HG02852 (cell line): ENCODE measurements at regions not wholly inside any gene's neighbourhood (a gene's known extent, or its start where the extent isn't known, plus 50 kb on each side); places are given as distances from the start of the nearest gene placed in this dataset.

Experiments
- ATAC-seq: cut with Tn5 transposase; IDR thresholded peaks from one replicate; pipeline ENCODE4 v1.9.1; 2021; ENCODE audit warnings: mild to moderate bottlenecking, moderate library complexity; ENCODE audit not compliant: unreplicated experiment

GRCh38 chr7:155360495-155361345 is 63.0 kb downstream of the INSIG1 start:
- ATAC-seq = no peak

DNA sequence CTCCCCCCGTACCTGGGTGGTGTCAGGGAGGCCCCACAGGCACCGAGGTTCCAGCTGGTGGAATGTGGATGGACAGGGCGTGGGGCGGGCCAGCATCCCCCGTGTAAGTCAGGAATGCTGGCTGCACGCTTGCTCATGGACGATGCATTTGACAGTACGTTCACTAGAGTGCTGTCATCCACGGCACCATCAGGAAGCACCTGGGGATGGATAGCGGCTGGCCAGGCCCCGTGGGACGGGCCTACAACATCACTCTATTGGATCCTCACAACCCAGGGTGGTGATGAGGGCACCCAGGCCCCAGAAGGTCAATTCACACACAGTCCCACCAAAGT is 63.6 kb downstream of the INSIG1 start:
- no peak for ATAC-seq

- no peak for ATAC-seq
These were observed 64.3 kb downstream of the INSIG1 start for GRCh38 chr7:155361947-155362346.

DNA sequence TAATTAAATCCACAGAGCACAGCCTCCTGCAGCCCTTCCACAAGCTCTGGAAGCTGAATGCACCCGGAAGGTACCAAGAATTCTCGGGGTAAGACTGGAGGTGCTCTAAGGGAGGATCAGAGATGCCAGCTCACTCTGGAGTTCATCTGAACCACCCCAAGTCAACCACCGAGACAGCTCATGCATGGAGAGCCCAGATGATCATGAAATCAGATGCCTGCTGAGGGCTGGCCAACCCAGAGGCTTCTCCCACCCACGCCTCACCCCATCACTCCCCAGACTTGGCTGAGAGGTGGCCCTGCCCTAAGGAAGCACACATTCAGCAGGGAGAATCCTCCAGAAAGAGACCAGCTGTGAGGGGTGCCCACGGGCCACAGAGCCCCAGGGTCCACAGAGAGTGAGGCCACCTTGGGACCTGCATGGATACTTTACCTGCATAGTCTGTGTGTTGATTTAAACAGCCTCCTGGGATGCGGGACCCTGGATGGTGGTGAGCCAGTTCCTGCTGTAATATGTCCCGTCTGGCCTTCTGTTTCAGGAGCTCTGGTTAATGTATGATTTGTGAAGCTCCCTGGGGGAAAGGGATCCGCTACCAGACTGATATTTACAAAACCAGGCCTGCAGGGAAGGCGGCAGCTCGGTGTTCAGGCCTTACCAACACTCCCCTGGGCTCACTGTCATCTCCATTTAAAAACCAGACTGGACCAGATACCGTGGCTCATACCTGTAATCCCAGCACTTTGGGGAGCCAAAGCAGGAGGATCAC is 64.9 kb downstream of the INSIG1 start:
- ATAC-seq = no peak

DNA sequence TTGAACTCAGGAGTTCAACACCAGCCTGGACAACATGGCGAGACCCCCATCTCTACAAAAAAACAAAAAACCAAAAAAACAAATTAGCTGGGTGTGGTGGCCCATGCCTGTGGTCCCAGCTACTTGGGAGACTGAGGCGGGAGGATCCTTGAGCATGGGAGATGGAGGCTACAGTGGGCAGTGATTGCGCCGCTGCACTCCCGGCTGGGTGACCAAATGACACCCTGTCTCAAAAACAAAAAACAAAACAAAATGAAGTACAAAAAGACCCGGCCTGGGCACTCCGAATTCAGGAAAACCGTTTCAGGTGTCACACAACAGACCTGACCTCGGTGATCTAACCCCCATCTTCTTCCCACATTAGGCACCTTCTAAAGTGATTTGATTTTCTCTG is 65.5 kb downstream of the INSIG1 start:
- no peak for ATAC-seq

DNA sequence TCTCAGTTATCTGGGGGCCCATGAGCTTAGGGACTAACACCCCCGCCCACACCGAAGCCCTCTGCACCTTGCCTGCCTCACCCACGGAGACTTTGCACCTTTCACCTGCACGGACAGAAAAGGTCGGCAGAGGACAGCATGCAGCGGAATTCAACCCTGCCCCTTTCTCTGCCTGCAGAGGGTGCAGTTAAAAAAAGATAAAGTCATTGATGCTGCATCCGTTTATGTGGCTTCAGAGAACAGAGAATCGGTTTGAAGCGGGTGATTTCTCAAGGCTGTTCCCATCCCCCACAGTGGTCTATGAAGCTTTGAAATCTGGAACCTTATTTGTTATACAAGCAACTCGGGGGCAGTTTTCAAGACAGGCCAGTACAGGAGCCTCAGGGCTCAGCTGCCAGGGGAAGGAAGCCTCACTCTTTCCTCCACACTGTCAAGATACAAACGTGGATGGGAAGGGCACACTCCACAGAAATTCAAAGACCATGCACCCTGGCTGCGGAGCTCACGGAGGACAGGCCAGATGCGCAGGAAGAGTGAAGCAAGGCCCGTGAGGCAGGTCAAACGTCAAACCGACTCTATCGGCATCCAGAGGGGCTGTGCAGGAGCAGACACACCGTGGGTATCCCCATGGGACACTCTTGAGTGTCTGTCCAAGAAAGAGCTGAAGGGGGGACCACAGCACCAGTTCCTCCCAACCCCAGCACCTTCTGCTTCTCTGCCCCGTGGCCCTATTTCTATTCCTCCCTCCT is 66.3 kb downstream of the INSIG1 start:
- no peak for ATAC-seq

DNA sequence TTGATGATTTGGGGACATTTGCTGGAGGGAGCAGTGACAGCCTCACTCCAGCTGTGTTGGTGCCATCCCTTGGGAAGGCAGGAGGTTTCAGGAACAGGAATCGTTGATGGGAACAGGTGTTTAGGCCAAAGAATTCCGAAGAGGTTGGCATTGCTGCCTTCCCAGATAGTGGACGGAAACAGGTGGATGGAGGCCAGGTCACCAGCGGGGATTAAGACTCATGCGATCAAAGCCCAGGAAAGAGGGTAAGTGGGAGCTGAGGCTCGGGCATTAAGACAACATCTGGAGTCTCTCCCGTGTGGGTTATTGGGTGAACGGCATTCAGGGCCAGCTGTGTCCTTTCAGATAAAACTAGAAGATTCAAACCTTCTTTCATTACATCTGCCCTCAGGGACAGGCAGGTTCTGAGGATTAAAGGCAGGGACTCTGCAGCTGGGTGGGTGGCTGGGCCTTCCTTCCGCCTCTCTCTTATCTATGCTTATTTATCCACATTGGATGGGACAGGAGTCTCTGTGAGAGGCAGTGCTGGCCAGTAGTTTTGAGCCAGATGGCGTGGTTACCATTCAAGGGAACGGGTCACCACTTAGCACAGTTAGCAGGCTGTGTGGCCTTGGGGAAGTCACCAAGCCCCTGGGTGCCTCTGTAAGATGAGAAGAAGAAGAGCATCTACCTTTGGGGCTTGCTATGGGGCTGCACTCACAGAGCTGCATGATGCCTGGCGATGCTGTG is 67.6 kb downstream of the INSIG1 start:
- ATAC-seq = no peak

GRCh38 chr7:155368894-155369600 is 71.4 kb downstream of the INSIG1 start:
- no peak for ATAC-seq

DNA sequence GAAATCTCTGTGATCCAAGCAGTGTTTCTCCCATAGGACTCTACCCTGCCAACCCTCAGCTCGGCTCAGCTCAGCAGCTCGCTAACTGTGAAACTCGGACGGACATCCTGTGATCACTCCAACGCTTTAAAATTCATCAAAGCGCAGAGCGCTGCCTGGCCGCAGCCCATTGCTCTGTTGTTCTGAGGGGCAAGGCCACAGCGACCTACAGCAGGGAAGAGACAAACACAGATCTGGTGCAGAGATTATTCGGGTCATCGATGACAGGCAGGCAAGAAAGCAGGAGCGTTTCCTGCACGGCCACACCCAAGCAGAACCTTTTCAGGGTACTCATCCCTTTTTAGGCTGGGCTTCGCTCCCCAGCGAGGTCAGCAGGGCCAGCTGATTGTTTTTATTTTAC is 72.1 kb downstream of the INSIG1 start:
- ATAC-seq = no peak

DNA sequence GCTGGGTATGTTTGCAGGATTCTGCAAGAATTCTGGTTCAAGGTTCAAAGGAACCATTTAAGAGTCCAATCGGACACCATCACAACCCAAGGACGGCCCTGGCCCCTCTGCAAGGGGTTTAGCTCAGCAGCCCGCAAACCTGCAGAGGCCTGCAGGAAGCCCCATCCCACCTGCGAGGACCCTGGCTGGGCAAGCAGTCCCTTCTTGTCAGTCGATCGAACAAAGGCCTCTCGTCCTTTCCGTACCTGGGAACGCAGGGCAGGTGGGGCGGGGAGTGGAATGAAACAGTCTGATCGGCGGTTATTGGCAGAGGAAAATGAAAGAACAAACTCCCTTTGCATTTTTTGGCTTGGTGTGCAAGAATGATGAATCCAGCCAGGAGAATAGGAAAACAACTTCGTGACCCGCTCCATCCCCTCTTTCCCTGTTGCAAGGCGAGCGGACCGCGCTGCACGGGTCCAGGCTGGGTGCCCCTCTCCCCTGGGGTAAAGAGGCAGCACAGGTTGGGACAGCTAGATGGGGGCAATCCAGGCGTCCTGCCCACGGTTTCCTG is 73.7 kb downstream of the INSIG1 start:
- no peak for ATAC-seq

GRCh38 chr7:155371884-155372781 is 74.5 kb downstream of the INSIG1 start:
- no peak for ATAC-seq

DNA sequence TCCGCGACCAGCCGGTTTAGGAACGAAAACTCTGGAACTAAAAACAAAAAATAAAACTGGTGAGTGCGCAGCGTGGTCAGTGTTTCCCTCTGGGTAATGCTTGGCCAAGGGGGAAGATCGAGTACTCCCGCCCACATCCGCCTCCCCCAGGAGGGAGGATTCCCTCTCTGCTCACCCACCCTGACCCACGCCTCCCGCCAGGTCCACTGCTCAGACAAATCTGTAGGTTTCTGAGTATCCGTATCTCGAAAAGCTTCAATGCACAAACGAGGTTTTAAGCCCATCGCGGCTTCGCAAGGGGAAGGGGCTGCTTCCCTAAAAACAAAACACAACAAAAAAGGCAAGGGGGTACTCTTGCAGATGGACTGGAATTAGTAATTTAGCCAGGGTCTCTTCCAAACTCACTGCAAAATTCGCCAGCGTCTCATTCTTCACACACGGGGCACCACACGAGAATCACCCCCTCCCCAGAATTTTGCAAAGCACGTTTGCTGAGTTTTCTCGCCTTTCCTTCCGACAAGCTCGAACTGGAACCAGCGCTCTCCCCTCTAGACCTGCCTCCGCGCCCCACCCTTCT is 75.2 kb downstream of the INSIG1 start:
- ATAC-seq = no peak

- no peak for ATAC-seq
These were observed 75.9 kb downstream of the INSIG1 start for GRCh38 chr7:155373359-155374273.

- no peak for ATAC-seq
These were observed 76.9 kb downstream of the INSIG1 start for GRCh38 chr7:155374276-155375252.

GRCh38 chr7:155375337-155376277 is 77.9 kb downstream of the INSIG1 start:
- no peak for ATAC-seq
